Activated gamma-delta T cell treated with anti-CD3 and anti-CD28 coated beads, Interleukin-2, amount 50 U/mL, for 16 hours (primary cell): ENCODE measurements at regions not wholly inside any gene's neighbourhood (a gene's known extent, or its start where the extent isn't known, plus 50 kb on each side); places are given as distances from the start of the nearest gene placed in this dataset.
"Not testable (repeated sequence)": the region's sequence is repeated elsewhere in the genome, so short reads cannot be mapped to it uniquely, and the experiment has no call there.

Source experiments
- DNase-seq: peaks from one replicate; pipeline ENCODE4 v3.0.0-alpha.2; 2020; ENCODE audit warnings: low read depth

DNA sequence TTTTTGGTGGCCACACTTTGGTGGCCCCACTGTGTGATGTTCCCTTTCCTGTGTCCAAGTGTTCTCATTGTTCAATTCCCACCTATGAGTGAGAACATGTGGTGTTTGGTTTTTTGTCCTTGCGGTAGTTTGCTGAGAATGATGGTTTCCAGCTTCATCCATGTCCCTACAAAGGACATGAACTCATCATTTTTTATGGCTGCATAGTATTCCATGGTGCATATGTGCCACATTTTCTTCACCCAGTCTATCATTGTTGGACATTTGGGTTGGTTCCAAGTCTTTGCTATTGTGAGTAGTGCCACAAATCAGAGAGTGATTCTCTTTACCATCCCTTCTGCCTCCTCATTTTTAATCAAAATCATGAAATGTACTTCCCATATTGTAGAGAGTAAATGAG, 114.0 kb upstream of the NR2F2 start:
- DNase-seq: not testable (repeated sequence)

DNA sequence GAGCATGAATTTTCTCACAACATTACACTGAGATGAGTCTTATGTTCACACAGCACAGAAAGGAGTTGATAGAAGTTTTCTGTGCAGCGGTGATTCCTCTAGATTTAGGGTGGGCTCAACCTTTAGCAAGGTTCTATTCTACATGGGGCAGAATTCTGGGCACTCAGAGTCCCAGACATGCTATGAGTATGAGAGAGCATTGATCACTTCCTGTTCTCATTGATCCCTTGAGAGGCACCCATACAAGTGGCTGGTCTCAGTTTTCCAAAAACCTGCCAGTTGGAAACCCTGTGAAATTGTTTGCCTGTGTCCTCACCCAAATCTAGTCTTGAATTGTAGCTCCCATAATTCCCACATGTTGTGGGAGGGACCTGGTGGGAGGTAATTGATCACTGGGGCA, 112.5 kb upstream of the NR2F2 start:
- DNase-seq: no peak

DNA sequence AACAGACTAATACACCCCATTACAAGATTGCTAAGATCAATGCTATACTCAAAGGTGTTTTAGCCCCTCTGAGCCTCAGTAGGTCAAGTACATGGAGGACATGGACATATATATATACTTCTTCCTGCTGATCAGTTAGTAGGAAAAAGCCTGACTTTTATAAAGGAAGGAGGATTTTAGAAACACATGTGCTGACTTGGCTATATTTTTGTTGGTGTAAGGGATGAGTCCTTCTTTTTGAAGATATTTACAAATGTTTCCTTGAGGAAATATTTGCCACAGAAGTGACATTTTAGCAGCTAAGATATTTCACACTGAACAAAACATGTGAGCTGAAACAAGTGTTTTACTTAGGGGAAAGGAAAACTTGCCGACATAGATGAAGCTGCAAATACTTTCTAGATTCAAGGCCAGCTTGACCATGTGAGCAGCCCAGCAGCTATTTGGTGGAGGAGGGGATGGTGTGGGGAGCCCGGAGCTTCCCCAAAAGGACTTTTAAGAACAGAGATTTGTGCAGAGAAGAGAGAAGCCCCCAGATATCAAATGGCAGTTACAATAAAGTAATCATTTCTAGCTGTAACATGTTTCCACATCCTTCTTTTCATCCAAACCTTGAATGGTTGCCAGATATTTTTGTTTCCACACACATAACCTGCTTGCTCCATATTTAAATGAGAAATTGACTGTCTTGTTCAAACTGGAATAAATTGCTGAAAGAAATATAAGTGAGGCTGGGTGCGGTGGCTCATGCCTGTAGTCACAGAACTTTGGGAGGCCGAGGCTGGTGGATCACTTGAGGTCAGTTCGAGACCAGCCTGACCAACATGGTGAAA, 111.7 kb upstream of the NR2F2 start:
- DNase-seq: no peak

DNA sequence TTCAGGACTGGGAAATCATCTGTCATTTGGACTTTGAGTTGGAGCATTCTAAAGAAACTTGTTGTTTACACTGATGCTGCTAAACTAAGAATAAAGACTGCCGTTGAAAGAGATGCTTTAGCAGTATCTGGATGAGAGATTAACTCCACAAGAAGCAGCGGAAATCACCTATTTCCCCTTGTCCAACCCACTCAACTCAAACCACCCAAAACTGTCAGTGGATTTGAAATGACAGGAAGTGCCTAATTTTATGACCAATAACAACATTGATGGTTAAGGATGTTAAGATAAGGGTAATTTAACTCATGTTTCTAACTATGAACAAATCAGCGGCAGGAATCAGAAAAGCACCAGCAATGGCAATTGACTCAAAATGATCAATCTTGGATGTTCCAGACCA, 110.8 kb upstream of the NR2F2 start:
- DNase-seq: no peak

DNA sequence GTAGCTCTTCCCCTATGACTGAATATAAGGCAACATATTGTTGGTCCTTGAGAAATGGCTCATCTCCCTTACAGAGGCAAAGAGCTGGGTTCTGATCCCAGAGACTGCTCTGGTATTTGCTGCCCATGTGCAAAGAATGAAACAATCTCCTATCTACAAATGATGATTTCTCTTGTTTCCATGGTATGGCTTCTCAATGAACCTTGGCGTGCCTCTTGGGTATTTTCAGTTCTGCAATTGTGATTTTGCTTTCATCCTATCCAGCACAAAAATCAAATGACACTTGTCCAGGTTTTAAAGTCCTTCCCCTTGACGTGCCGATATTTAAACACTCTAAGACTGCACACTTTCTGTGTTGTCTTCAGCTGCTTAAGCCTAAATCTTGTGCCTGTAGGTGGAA, 109.8 kb upstream of the NR2F2 start:
- DNase-seq: no peak

GRCh38 chr15:96222981-96223380, 107.5 kb upstream of the NR2F2 start:
- no peak for DNase-seq

DNA sequence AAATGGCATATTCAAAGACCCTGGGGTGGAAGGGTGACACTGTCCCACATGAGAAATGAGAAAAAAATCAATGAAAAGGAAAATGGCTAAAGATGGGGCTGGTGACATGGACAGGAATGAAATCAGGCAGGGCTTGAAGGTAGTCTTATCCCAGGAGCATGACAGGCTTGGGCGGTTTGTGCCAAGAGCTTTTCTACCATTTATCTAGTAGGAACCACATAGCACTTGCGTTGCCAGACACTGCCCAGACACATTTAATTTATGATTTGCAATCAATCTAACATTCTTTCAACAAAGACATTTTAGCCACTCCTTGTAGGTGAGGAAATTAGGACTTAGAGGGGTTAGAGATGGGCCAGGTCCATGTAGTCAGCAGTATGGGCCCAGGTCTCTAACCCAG, 106.6 kb upstream of the NR2F2 start:
- no peak for DNase-seq

DNA sequence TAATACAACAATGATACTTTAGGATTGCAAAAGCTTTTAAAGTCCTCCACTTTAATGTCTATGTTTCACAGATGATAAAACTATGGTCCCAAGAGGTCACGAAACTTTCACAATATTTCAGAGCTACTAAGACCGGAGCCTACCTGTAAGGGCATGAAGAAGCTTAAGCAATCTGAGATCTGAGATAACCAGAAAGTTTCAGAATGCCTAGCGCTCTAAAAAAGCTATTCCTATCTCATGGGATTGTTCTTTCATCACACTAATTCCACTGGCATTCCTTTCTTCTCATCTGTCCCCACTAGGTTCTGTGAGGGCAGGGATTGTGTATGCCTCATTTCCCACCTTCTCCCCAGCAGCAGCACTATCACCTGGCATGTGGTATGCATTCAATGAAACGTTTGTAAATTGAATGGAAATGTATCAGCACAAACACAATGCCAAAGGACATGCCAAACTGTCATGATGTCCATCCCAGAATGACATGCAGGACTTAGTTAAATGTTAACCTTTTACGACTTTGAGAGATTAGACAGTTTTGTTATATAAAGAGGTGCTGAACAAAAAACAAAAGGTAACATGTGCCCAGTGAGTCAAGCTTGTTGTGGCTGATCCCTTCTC, 104.7 kb upstream of the NR2F2 start:
- no peak for DNase-seq

DNA sequence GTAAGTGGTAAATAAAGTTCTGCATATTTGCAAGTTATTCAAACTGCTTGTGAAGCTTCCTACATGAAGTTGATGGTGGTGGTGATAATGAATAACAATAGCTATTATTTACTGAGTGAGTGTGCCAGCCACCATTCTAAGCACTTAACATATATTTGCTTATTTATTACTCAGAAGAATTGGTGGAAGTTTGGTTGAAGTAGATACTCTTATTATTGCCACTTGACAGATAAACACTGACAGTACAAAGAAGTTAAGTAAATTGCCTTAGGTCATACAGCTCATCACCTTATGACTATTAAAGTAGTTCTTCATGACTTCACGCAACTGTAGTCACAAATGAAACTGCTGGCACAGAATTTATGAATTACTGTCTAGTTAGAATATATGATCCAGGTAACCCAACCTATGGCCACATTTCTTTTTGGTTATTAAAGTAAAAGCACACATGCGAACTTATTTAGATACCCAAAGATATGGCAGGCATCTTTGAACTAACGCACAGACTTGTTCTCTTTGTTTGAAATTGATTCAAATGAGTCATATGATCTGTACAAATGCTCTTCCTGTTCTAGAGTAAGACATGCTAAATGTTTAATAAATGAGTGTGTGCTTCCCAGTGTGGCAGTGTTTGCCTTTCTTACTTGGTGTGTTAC, 99.8 kb upstream of the NR2F2 start:
- no peak for DNase-seq

DNA sequence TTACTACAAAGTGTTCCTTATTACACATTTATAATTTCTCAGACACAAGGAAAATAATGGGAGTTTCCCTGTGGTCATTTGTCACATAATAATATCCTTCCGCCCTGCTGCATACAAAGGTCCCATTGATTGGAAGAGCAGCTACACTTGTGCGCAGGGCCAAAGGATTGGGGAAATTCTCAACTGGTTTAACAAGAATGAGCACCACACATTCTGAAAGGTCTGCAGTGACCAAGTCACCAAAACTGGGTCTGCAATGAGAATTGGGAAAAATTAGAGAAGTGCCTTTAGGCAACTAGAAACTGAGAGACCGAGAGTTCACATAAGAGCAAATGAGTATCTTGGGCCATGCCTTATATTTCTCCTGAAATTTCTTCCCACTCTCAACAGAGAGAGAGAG, 98.2 kb upstream of the NR2F2 start:
- no peak for DNase-seq

DNA sequence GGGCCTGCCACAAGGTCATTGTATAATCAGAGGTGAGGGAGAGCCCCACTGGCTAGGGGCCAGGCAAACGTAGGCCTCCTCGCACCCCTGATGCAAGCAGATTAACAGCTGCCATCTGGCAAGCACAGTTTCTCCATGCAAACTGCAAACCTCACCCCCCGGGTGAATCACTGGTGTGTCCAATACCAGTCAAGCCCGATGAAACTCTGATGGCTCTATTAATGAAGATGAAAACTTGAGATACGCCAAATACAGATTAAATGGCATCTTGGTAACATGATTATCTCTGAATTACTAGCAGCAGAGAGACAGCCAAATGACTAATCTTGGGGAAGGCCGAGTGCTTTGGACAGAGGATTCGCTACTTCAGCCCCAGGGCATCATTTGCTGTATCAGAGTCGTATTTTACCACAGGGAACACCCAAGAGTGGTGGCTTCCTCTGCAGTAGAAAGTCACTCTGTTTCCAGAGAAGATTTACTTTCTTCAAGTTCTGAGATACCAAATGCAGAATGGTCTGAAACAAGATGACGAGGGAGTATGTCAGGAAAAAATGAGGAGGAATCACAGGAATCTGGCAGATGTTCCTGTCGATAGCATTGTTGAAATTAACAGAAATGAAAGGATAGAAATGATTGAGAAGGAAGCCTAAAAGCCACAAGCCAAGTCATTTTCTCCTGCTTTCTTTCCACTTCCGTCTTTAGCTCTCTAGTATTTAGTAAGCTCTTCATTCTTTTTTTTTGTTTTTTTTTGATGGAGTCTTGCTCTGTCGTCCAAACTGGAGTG, 96.2 kb upstream of the NR2F2 start:
- no peak for DNase-seq

DNA sequence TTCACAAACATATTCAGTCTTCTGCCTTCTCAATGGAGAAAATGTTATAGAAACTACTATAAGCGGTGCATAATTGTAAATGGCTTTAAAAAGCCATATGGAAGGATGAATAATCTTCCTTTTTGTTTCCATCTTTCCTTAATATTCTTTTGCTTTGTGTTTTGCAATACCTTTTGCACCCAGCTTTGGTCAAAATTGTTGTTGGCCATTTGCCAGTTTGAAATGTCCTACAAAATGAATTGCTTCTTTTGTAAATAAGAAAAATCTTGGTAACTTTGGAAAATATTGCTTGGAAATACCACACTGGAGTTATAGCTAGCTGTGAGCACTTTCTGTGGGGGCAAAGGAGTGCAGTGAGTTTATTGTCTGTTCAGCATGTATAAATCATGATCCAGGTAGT, 93.5 kb upstream of the NR2F2 start:
- DNase-seq: no peak

DNA sequence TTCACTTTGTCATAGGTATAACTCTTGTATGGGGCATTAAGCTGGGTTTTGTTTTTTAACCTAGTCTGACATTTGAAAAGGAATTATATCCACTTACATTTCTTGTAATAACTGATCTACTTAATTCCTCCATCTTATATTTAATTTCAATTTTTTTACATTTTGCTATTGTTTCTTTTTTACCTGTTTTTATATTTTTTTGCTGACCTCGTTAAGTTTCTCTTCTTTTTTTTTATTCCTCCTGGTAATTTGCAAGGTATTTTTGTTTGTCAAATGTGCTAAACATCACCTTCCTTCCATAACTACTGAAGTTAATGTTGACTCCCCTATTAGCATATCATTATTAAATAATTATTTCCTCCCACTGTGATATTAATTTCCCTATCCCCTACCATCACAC, 87.7 kb upstream of the NR2F2 start:
- DNase-seq: no peak

GRCh38 chr15:96243701-96244100, 86.8 kb upstream of the NR2F2 start:
- no peak for DNase-seq

- no peak for DNase-seq
Observed at GRCh38 chr15:96245252-96245651, 85.2 kb upstream of the NR2F2 start.

DNA sequence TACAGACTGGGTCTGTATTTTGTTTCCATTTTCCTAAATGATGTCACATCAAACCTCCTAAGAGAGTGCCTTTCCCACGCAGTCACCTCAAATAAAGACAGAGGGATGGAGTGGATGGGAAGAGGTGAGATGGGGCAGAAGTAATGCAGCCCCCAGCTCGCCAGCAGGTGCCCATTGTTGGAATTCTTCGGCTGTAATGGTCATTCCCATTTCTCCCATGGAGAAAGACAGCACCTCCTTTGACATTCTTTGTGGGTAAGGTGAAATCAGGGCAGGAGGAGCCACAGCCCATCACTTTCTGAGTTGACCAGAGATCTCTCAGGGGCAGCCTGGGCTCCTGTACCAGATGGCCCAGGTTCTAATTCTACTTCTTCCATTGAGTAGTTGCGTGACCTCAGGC, 84.4 kb upstream of the NR2F2 start:
- DNase-seq: no peak

DNA sequence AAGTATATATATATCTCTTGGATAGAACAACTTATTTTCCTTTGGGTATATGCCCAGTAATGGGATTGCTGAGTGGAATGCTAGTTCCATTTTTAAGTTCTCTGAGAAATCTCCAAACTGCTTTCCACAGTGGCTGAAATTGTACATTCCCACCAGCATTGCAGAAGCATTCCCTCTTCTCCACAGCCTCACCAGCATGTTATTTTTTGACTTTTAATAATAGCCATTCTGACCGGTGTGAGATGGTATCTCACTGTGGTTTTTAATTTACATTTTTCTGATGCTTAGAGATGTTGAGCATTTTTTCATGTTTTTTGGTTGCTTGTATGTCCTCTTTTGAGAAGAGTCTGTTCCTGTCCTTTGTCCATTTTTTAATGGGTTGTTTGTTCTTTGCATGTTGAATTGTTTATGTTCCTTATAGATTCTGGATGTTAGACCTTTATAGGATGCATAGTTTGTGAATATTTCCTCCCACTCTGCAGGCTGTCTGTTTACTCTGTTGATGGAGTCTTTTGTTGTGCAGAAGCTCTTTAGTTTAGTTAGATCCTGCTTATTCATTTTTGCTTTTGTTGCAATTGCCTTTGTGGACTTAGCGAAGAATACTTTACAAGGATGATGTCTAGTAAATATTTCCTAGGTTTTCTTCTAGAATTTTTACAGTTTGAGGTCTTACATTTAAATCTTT, 82.7 kb upstream of the NR2F2 start:
- DNase-seq: no peak

DNA sequence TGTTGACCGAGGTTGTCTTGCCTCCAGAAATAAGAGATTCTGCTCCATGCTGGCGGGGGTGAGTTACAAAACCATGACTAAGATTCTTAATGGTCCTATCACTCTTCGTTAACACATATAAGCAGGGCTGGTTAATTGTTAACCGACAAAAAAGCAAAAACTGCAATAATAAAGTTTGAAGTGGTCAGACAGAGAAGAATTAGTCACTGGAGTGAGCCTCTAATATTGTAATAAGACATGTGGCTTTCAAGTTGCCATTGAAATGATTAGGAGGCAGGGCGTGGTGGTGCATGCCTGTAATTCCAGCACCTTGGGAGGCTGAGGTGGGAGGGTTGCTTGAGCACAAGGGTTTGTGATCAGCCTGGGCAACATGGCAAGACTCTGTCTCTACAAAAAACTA, 78.4 kb upstream of the NR2F2 start:
- no peak for DNase-seq

- no peak for DNase-seq
Observed at GRCh38 chr15:96253006-96253747, 77.3 kb upstream of the NR2F2 start.

GRCh38 chr15:96254173-96254572, 76.3 kb upstream of the NR2F2 start:
- no peak for DNase-seq

DNA sequence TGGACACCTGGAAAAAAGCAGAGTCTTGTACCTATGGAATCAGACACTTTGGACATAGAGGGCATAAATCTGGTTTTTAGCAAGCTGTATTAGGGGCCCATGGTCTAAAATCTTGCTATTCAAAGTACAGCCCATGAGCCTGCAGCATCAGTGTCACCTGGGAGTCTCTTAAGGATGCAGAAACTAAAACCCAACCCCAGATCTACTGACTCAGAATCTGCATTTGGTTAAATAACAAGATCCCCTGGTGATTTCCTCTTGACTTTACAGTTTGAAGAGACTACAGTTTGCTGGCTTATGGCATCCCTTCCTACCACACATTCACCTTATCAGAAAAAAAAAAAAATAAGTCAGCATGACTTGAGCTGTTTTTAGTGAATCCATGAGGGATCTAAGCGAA, 74.9 kb upstream of the NR2F2 start:
- DNase-seq: no peak
